Endothelial cell (in vitro differentiated cells): ENCODE measurements at regions not wholly inside any gene's neighbourhood (a gene's known extent, or its start where the extent isn't known, plus 50 kb on each side); places are given as distances from the start of the nearest gene placed in this dataset.

ENCODE experiments used
- DNase-seq: peaks from one replicate; pipeline ENCODE4 v3.0.0; 2021; ENCODE audit warnings: low spot score
- H3K27ac Mint-ChIP-seq: one replicate; pipeline ENCODE4 v1.8.0; 2021; ENCODE audit warnings: mixed read lengths, inconsistent platforms; ENCODE audit not compliant: unreplicated experiment
- H3K27me3 Mint-ChIP-seq: one replicate; pipeline ENCODE4 v1.8.0; 2021; ENCODE audit warnings: mild to moderate bottlenecking, moderate library complexity, mixed read lengths, inconsistent platforms; ENCODE audit not compliant: unreplicated experiment
- H3K36me3 Mint-ChIP-seq: one replicate; pipeline ENCODE4 v1.8.0; 2021; ENCODE audit warnings: mild to moderate bottlenecking, low read depth, mixed read lengths, inconsistent platforms; ENCODE audit not compliant: unreplicated experiment
- H3K4me1 Mint-ChIP-seq: one replicate; pipeline ENCODE4 v1.8.0; 2021; ENCODE audit warnings: mild to moderate bottlenecking, mixed read lengths, inconsistent platforms; ENCODE audit not compliant: unreplicated experiment
- H3K4me3 Mint-ChIP-seq: one replicate; pipeline ENCODE4 v1.8.0; 2021; ENCODE audit warnings: mild to moderate bottlenecking, mixed read lengths, inconsistent platforms; ENCODE audit not compliant: unreplicated experiment
- H3K9me3 Mint-ChIP-seq: one replicate; pipeline ENCODE4 v1.8.0; 2021; ENCODE audit warnings: mixed read lengths, inconsistent platforms; ENCODE audit not compliant: unreplicated experiment
- TF ChIP-seq, protein P1 (sequence below): fragments of 200-600 bp; sonication (generic); IDR thresholded peaks from one replicate; pipeline ENCODE4 v1.5.0; 2021; ENCODE audit warnings: antibody characterized with exemption; ENCODE audit not compliant: unreplicated experiment

DNA sequence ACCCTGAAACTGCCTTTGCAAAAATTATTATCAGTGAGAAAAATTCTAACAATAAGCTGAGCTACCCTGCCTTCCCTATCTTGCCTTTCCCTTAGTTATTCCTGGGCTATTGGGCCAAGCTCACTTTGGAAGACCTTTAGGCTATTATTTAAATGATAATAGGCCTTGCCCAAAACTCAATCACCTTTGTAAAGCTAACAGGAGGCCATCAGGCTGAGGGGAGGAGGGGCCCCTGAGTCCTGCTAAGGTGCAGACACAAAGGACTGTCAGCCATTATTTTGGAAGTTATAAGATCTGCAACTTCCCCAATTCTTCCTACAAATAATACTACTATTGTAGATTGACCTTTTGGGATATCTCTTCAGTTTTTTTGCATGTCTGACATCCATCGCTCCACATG, 278.8 kb upstream of the DIAPH2 start:
- TF ChIP-seq, protein P1, sequence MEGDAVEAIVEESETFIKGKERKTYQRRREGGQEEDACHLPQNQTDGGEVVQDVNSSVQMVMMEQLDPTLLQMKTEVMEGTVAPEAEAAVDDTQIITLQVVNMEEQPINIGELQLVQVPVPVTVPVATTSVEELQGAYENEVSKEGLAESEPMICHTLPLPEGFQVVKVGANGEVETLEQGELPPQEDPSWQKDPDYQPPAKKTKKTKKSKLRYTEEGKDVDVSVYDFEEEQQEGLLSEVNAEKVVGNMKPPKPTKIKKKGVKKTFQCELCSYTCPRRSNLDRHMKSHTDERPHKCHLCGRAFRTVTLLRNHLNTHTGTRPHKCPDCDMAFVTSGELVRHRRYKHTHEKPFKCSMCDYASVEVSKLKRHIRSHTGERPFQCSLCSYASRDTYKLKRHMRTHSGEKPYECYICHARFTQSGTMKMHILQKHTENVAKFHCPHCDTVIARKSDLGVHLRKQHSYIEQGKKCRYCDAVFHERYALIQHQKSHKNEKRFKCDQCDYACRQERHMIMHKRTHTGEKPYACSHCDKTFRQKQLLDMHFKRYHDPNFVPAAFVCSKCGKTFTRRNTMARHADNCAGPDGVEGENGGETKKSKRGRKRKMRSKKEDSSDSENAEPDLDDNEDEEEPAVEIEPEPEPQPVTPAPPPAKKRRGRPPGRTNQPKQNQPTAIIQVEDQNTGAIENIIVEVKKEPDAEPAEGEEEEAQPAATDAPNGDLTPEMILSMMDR: no peak
- no peak for DNase-seq
- Mint-ChIP-seq H3K27me3 (no peaks in the 10 kb centered on the region), H3K4me3 (no peak overlapping the region), H3K36me3 (no peaks in the 10 kb centered on the region), H3K27ac (no peak overlapping the region), H3K9me3 (no peaks in the 10 kb centered on the region), H3K4me1 (no peaks in the 10 kb centered on the region)

DNA sequence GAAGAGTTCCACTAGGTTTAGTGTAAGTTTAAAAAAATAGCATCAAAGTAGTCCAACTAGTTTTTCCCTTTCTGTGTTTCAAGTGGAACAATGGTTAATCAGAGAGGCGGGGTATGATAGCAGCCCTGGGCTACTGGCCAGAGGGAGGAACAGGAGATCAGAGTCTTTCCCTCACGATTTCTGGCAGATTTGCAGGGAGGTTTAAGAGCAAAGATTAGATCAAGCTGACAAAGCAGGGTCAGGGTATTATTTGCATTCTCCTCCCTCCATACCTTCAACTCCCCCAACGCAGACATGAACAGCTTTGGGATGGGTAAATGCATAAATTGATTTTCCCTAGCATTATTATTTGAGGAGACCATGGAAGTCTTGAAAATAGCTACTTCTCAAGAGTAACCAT, 277.6 kb upstream of the DIAPH2 start:
- Mint-ChIP-seq H3K36me3 (no peaks in the 10 kb centered on the region), H3K4me1 (no peaks in the 10 kb centered on the region), H3K27me3 (no peaks in the 10 kb centered on the region), H3K27ac (no peak overlapping the region), H3K4me3 (no peak overlapping the region), H3K9me3 (no peaks in the 10 kb centered on the region)
- no peak for DNase-seq
- TF ChIP-seq, protein P1: no peak

DNA sequence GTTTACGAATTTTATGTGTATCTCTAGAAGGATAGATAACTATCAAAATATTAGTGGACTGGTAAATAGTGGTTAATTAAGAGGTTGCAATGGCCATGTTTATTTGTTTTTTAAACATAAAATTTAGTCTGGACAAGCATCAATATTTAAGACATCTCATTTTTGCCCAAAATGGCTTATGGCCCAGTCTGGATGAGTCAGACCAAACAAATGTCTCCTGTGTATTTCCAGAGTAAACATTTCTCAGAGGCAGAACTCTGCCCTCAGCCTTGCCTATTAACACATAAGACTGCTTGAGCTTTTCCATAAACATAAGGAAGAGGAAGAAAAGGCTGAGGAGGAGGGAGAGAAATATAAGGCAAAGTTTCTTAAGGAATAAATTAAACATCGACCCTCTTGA, 277.1 kb upstream of the DIAPH2 start:
- H3K27me3 Mint-ChIP-seq: no peaks in the 10 kb centered on the region
- H3K4me1 Mint-ChIP-seq: no peaks in the 10 kb centered on the region
- H3K27ac Mint-ChIP-seq: no peak overlapping the region
- no peaks in the 10 kb centered on the region for H3K9me3 Mint-ChIP-seq
- TF ChIP-seq, protein P1: no peak
- no peaks in the 10 kb centered on the region for H3K36me3 Mint-ChIP-seq
- no peak overlapping the region for H3K4me3 Mint-ChIP-seq
- no peak for DNase-seq

DNA sequence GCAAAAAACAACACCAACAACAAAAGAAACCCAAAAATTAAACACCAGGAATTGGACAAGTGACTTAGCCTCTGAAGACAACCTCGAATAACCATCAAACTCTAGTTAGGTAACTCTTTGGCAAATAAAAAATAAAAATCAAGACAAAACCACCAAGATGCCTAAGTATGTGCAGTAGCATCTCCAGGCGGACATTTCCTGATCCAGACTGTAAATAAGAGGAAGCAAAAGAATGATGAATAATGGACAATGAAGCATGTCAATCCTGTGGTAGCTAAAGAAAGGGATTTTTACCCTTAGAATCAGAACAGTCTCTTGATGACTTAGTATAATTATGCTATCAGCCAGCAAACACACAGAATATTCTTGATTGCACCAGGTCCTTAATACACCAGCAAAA, 276.7 kb upstream of the DIAPH2 start:
- H3K9me3 Mint-ChIP-seq: no peaks in the 10 kb centered on the region
- no peaks in the 10 kb centered on the region for H3K4me1 Mint-ChIP-seq
- no peak for DNase-seq
- no peaks in the 10 kb centered on the region for H3K36me3 Mint-ChIP-seq
- TF ChIP-seq, protein P1: no peak
- no peak overlapping the region for H3K4me3 Mint-ChIP-seq
- no peaks in the 10 kb centered on the region for H3K27me3 Mint-ChIP-seq
- no peak overlapping the region for H3K27ac Mint-ChIP-seq

DNA sequence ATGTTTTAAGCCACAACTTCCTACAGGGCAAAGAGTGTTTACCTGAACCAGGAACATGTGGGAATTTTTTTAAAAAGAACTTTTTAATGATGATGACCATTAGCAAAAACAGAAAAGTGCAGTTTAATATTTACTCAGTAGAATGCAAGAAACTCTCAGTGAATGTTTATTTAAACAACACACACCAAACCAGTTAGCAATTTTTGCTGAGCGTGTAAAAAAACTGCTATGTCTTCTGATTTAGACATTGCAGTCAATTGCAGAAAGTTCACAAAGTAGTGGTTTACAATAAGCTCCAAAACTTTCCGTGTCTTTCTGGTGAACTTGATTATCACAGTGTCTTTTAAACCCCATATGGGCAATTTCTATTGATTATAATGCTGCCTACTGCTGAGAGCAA, 273.7 kb upstream of the DIAPH2 start:
- Mint-ChIP-seq H3K36me3 (no peaks in the 10 kb centered on the region), H3K4me1 (no peaks in the 10 kb centered on the region), H3K27me3 (no peaks in the 10 kb centered on the region), H3K4me3 (no peak overlapping the region), H3K9me3 (no peaks in the 10 kb centered on the region), H3K27ac (no peak overlapping the region)
- TF ChIP-seq, protein P1: no peak
- no peak for DNase-seq
